B cell (primary cell): ENCODE measurements at regions not wholly inside any gene's neighbourhood (a gene's known extent, or its start where the extent isn't known, plus 50 kb on each side); places are given as distances from the start of the nearest gene placed in this dataset.

Experiments
- ATAC-seq: fragments of 200-7000 bp; cut with Tn5 transposase; one replicate; pipeline ENCODE4 v1.10.0; 2021; ENCODE audit warnings: low read depth, mild to moderate bottlenecking, moderate number of reproducible peaks, moderate library complexity
- CTCF ChIA-PET: fragments of 350-600 bp; sonication (Branson Sonifier 250); formaldehyde crosslinking; loops from one replicate; lab custom pipeline; 2021; ENCODE audit warnings: antibody characterized with exemption, inconsistent platforms; lab: Charles Lee
- POLR2A ChIA-PET: fragments of 350-600 bp; sonication (Branson Sonifier 250); formaldehyde crosslinking; loops from one replicate; lab custom pipeline; 2021; ENCODE audit warnings: antibody characterized with exemption; lab: Charles Lee
- DNase-seq: peaks from one replicate; pipeline ENCODE4 v3.0.0; 2013
- H2AFZ ChIP-seq: 2 replicates; pipeline ENCODE4 v1.6.1; 2012; ENCODE audit warnings: mild to moderate bottlenecking, low read depth, low read length; ENCODE audit not compliant: insufficient read depth, poor library complexity, severe bottlenecking
- H3K27ac ChIP-seq, 2 donors: 1 replicate in 1 of 2; 2 replicates in 1 of 2; pipeline ENCODE4 v1.5.1; 2012 to 2013; ENCODE audit warnings: low read length in 2 of 2, mild to moderate bottlenecking in 2 of 2, moderate library complexity in 1 of 2
- H3K27me3 ChIP-seq, 4 experiments: fragments of 200-600 bp in 1 of 4; sonication (generic) in 1 of 4; replicated peaks in 1 of 4; 1 replicate in 2 of 4; 2 replicates in 2 of 4; pipeline versions ENCODE4 v1.6.1 to v1.7.0; 2013 to 2016; ENCODE audit warnings: low read length in 3 of 4, mild to moderate bottlenecking in 2 of 4, mixed read lengths in 1 of 4, moderate library complexity in 1 of 4; ENCODE audit not compliant: insufficient read depth in 4 of 4, control insufficient read depth in 3 of 4; ENCODE audit errors: control extremely low read depth in 1 of 4
- H3K36me3 ChIP-seq, 2 experiments: replicated peaks in 1 of 2; 1 replicate in 1 of 2; 2 replicates in 1 of 2; pipeline versions ENCODE4 v1.6.1 to v1.7.1; 2013; ENCODE audit warnings: low read length in 1 of 2; ENCODE audit not compliant: insufficient read depth in 2 of 2, control insufficient read depth in 1 of 2; ENCODE audit errors: control extremely low read depth in 1 of 2, extremely low read depth in 1 of 2
- H3K4me1 ChIP-seq, 2 donors: fragments of 200-600 bp in 1 of 2; sonication (generic) in 1 of 2; 1 replicate in 1 of 2; 2 replicates in 1 of 2; pipeline versions ENCODE4 v1.5.1 to v1.6.1; 2013 to 2017; ENCODE audit warnings: low read length in 2 of 2; ENCODE audit not compliant: control insufficient read depth in 2 of 2, insufficient read depth in 2 of 2
- H3K4me2 ChIP-seq: replicated peaks from 2 replicates; pipeline ENCODE3; 2012; ENCODE audit warnings: mild to moderate bottlenecking, low read depth, low read length; ENCODE audit not compliant: poor library complexity, severe bottlenecking
- H3K4me3 ChIP-seq, 5 experiments: fragments of 200-600 bp in 1 of 5; sonication (generic) in 1 of 5; 1 replicate in 3 of 5; 2 replicates in 2 of 5; pipeline versions ENCODE4 v1.5.1 to v1.7.0; 2011 to 2016; ENCODE audit warnings: low read length in 4 of 5, mild to moderate bottlenecking in 4 of 5, low read depth in 2 of 5, control low read depth in 1 of 5, moderate library complexity in 1 of 5; ENCODE audit not compliant: insufficient read depth in 1 of 5; ENCODE audit errors: control extremely low read depth in 1 of 5, extremely low read depth in 1 of 5
- H3K79me2 ChIP-seq: fragments of 200-600 bp; sonication (generic); one replicate; pipeline ENCODE4 v1.6.0; 2016; ENCODE audit warnings: low read length; ENCODE audit not compliant: control insufficient read depth, insufficient read depth
- H3K9ac ChIP-seq: fragments of 200-600 bp; sonication (generic); 2 replicates; pipeline ENCODE4 v1.6.1; 2017; ENCODE audit warnings: mild to moderate bottlenecking, low read length, moderate library complexity
- H3K9me3 ChIP-seq, 3 donors: one replicate each; pipeline versions ENCODE4 v1.6.1 to v1.7.1; 2013; ENCODE audit warnings: low read length in 2 of 3; ENCODE audit not compliant: control insufficient read depth in 2 of 3, insufficient read depth in 1 of 3; ENCODE audit errors: control extremely low read depth in 1 of 3
- H4K20me1 ChIP-seq: 2 replicates; pipeline ENCODE4 v1.6.0; 2012; ENCODE audit warnings: mild to moderate bottlenecking, low read length; ENCODE audit not compliant: insufficient read depth, control insufficient read depth, poor library complexity, severe bottlenecking
- H3K27ac Mint-ChIP-seq: one replicate; pipeline ENCODE4 v1.8.0; 2021; ENCODE audit warnings: mixed read lengths
- H3K27me3 Mint-ChIP-seq: one replicate; pipeline ENCODE4 v1.8.0; 2021; ENCODE audit warnings: mixed read lengths
- H3K4me1 Mint-ChIP-seq: one replicate; pipeline ENCODE4 v1.8.0; 2021; ENCODE audit warnings: mixed read lengths
- H3K4me3 Mint-ChIP-seq: one replicate; pipeline ENCODE4 v1.8.0; 2021; ENCODE audit warnings: mixed read lengths
- H3K9me3 Mint-ChIP-seq: one replicate; pipeline ENCODE4 v1.8.0; 2022; ENCODE audit warnings: mixed read lengths; ENCODE audit not compliant: insufficient read depth
- EZH2 ChIP-seq: IDR thresholded peaks from 2 replicates; pipeline ENCODE4 v1.6.1; 2012; ENCODE audit warnings: borderline replicate concordance, low read depth, mild to moderate bottlenecking, moderate library complexity, low read length; ENCODE audit not compliant: insufficient read depth, poor library complexity, severe bottlenecking
- WGBS: methylation state at CpG from one replicate; pipeline ENCODE4 v1.1.5; 2013; ENCODE audit warnings: missing lambda C conversion rate; ENCODE audit not compliant: insufficient coverage; 5-methylcytosine and 5-hydroxymethylcytosine counted together
- intact Hi-C: fragments of 100-400 bp; cut with micrococcal nuclease; formaldehyde crosslinking; loops from one replicate; pipeline ENCODE4 v1.10.0; 2022
- TF ChIP-seq, protein P1 (sequence below): fragments of 200-600 bp; IDR thresholded peaks from one replicate; pipeline ENCODE4 v1.8.0; 2022; ENCODE audit warnings: antibody characterized with exemption, mild to moderate bottlenecking

DNA sequence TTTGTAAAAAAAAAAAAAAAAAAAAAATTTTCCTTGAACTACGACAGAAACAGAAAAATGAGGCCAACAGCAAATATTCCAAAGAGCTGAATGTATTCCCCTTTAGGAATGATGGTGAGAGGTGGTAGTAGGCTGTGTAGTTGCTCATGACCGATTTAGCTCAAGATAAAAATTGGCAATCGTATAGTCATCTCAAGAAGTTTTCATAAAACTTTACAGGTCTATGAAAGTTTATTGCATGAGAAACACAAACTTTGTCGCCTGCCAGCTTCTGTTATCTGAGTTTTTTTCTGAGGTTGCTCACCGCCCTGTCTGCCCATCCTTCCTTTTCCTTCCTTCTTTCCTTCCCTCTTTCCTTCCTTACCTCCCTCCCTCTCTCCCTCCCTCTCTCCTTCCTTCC, 605.5 kb downstream of the BCL11B start:
- POLR2A ChIA-PET, result no interaction called here

DNA sequence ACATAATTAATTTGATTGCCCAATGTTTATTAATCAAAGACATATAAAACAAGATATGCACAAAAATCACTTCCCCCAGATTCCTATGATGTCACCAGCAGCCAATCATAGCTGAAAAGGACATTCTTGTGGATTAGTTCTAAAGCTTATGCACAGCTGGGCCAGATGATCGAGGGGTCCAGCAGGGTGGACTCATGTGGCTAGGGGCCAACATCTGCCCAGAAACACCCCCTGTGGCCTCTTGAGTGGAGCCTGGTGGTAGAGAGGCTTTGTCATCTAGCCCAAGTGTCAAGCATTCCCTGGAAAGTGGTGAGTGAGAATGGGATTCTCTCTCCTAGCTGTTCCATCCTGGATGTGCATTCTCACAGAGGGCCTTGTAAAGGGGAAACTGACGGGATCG, 590.0 kb downstream of the BCL11B start:
- no peak for ATAC-seq
- H3K4me3 ChIP-seq, result no peak overlapping the region
- no peaks in the 10 kb centered on the region for H3K27me3 Mint-ChIP-seq
- no peaks in the 10 kb centered on the region for H3K36me3 ChIP-seq
- no peaks in the 10 kb centered on the region for H3K4me1 Mint-ChIP-seq
- H3K9me3 ChIP-seq, result peaks cover 2 to 36% (median 2%) of the 10 kb centered on the region in 3 donors
- no peak overlapping the region for H3K27ac ChIP-seq
- no peak overlapping the region for H3K27ac Mint-ChIP-seq
- no peak for TF ChIP-seq EZH2
- TF ChIP-seq, protein P1, sequence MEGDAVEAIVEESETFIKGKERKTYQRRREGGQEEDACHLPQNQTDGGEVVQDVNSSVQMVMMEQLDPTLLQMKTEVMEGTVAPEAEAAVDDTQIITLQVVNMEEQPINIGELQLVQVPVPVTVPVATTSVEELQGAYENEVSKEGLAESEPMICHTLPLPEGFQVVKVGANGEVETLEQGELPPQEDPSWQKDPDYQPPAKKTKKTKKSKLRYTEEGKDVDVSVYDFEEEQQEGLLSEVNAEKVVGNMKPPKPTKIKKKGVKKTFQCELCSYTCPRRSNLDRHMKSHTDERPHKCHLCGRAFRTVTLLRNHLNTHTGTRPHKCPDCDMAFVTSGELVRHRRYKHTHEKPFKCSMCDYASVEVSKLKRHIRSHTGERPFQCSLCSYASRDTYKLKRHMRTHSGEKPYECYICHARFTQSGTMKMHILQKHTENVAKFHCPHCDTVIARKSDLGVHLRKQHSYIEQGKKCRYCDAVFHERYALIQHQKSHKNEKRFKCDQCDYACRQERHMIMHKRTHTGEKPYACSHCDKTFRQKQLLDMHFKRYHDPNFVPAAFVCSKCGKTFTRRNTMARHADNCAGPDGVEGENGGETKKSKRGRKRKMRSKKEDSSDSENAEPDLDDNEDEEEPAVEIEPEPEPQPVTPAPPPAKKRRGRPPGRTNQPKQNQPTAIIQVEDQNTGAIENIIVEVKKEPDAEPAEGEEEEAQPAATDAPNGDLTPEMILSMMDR, result no peak
- WGBS, result 96% methylated on average over 3 of the region's 3 CpGs
- H3K27me3 ChIP-seq, result no peaks in the 10 kb centered on the region
- intact Hi-C loops, result no loop called here
- no peaks in the 10 kb centered on the region for H3K9me3 Mint-ChIP-seq
- no peak overlapping the region for H3K4me3 Mint-ChIP-seq
- H3K4me2 ChIP-seq, result no peak overlapping the region
- H3K4me1 ChIP-seq, result no peaks in the 10 kb centered on the region
- CTCF ChIA-PET, result no interaction called here
- DNase-seq, result no peak
- no peaks in the 10 kb centered on the region for H4K20me1 ChIP-seq
- POLR2A ChIA-PET, result no interaction called here
- H3K79me2 ChIP-seq, result no peaks in the 10 kb centered on the region
- no peak overlapping the region for H3K9ac ChIP-seq
- no peak overlapping the region for H2AFZ ChIP-seq

More for the DNA sequence above, 605.5 kb downstream of the BCL11B start:
- Histone ChIP-seq H3K36me3 (no peaks in the 10 kb centered on the region), H3K27me3 (no peaks in the 10 kb centered on the region), H3K4me2 (no peak overlapping the region), H3K9ac (no peak overlapping the region), H3K4me3 (no peak overlapping the region), H3K9me3 (no peaks in the 10 kb centered on the region), H3K79me2 (no peaks in the 10 kb centered on the region), H4K20me1 (no peaks in the 10 kb centered on the region), H2AFZ (no peak overlapping the region), H3K4me1 (no peaks in the 10 kb centered on the region), H3K27ac (no peak overlapping the region)
- WGBS, result 83% methylated on average over 3 of the region's 5 CpGs
- no peak overlapping the region for H3K27ac Mint-ChIP-seq
- peaks cover 4% of the 10 kb centered on the region for H3K9me3 Mint-ChIP-seq
- no peaks in the 10 kb centered on the region for H3K27me3 Mint-ChIP-seq
- no peaks in the 10 kb centered on the region for H3K4me1 Mint-ChIP-seq
- TF ChIP-seq EZH2, result no peak
- DNase-seq, result no peak
- no peak for ATAC-seq
- intact Hi-C loops, result no loop called here
- H3K4me3 Mint-ChIP-seq, result no peak overlapping the region
- CTCF ChIA-PET, result no interaction called here
